ENCODE measurements at regions not wholly inside any gene's neighbourhood (a gene's known extent, or its start where the extent isn't known, plus 50 kb on each side); places are given as distances from the start of the nearest gene placed in this dataset.

DNA sequence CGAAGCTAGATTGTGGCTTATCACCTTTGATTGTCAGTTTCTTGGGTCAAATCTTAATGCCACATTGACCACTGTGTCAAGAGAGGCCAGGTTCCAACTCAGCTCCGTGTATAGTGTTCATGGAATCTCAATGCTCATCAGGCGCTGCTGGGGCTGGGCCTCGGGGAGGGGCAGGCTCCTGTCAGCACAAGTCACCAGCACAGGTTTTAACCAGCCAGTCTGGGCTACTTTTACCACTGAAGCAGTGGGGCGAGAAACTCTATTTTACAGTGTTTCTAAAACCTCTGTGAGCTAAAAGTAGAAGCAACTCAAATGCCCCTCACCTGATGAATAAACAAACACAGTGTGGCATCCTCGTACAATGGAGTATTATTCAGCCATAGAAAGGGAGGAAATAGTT is 118.7 kb upstream of the GJB6 start:
- DNase-seq, result no peak
- no peak for TF ChIP-seq POLR2AphosphoS5 (IDR thresholded peaks at IDR 0.05; ENCODE audit: low read depth, low read length)
- TF ChIP-seq SIN3A (IDR thresholded peaks at IDR 0.05; ENCODE audit: borderline replicate concordance, low read depth, low read length), result no peak
- TF ChIP-seq TEAD4 (IDR thresholded peaks at IDR 0.05; ENCODE audit: borderline replicate concordance, insufficient read depth), result no peak
- TF ChIP-seq ELF1 (IDR thresholded peaks at IDR 0.05), result no peak
- TF ChIP-seq RXRA (IDR thresholded peaks at IDR 0.05; ENCODE audit: borderline replicate concordance, low read depth), result no peak
- TF ChIP-seq, protein P1, sequence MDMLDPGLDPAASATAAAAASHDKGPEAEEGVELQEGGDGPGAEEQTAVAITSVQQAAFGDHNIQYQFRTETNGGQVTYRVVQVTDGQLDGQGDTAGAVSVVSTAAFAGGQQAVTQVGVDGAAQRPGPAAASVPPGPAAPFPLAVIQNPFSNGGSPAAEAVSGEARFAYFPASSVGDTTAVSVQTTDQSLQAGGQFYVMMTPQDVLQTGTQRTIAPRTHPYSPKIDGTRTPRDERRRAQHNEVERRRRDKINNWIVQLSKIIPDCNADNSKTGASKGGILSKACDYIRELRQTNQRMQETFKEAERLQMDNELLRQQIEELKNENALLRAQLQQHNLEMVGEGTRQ (IDR thresholded peaks at IDR 0.05; ENCODE audit: borderline replicate concordance, low read depth, low read length), result no peak
- TF ChIP-seq RAD21 (IDR thresholded peaks at IDR 0.05; ENCODE audit: low read length), result no peak
- no peak for TF ChIP-seq MXI1 (IDR thresholded peaks at IDR 0.05; ENCODE audit: low read depth, low read length)
- TF ChIP-seq EZH2phosphoT487 (IDR thresholded peaks at IDR 0.05; ENCODE audit: borderline replicate concordance, low read depth), result no peak
- TF ChIP-seq TAF1 (IDR thresholded peaks at IDR 0.05; ENCODE audit: borderline replicate concordance, low read depth, low read length), result no peak
- TF ChIP-seq, protein P2, sequence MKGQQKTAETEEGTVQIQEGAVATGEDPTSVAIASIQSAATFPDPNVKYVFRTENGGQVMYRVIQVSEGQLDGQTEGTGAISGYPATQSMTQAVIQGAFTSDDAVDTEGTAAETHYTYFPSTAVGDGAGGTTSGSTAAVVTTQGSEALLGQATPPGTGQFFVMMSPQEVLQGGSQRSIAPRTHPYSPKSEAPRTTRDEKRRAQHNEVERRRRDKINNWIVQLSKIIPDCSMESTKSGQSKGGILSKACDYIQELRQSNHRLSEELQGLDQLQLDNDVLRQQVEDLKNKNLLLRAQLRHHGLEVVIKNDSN (IDR thresholded peaks at IDR 0.05; ENCODE audit: borderline replicate concordance, low read depth), result no peak
- TF ChIP-seq CHD2 (IDR thresholded peaks at IDR 0.05; ENCODE audit: low read length, partially characterized antibody), result no peak
- TF ChIP-seq, protein P3, sequence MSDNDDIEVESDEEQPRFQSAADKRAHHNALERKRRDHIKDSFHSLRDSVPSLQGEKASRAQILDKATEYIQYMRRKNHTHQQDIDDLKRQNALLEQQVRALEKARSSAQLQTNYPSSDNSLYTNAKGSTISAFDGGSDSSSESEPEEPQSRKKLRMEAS (IDR thresholded peaks at IDR 0.05; ENCODE audit: low read depth), result no peak
- TF ChIP-seq FOXJ3 (CRISPR knock-in tag; IDR thresholded peaks at IDR 0.05), result no peak
- TF ChIP-seq, protein P4, sequence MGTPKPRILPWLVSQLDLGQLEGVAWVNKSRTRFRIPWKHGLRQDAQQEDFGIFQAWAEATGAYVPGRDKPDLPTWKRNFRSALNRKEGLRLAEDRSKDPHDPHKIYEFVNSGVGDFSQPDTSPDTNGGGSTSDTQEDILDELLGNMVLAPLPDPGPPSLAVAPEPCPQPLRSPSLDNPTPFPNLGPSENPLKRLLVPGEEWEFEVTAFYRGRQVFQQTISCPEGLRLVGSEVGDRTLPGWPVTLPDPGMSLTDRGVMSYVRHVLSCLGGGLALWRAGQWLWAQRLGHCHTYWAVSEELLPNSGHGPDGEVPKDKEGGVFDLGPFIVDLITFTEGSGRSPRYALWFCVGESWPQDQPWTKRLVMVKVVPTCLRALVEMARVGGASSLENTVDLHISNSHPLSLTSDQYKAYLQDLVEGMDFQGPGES (IDR thresholded peaks at IDR 0.05; ENCODE audit: low read depth, low read length), result no peak
- no peak for TF ChIP-seq FOSL2 (IDR thresholded peaks at IDR 0.05; ENCODE audit: borderline replicate concordance, low read depth)
- TF ChIP-seq NFIC (IDR thresholded peaks at IDR 0.05; ENCODE audit: borderline replicate concordance), result no peak
- no peak for TF ChIP-seq YY1 (IDR thresholded peaks at IDR 0.05; ENCODE audit: low read depth)
- Histone ChIP-seq H3K27ac (ENCODE audit: low read depth in 2 of 2, low read length in 1 of 2) (no peak overlapping the region), H3K9me3 (no peaks in the 10 kb centered on the region), H3F3A (replicated peaks; ENCODE audit: insufficient read depth) (peaks cover 3% of the 10 kb centered on the region), H3K4me3 (ENCODE audit: low read depth in 2 of 2, low read length in 1 of 2) (no peak overlapping the region), H3K4me1 (ENCODE audit: control insufficient read depth in 1 of 2, insufficient read depth in 2 of 2, low read depth in 1 of 2, low read length in 1 of 2) (no peaks in the 10 kb centered on the region), H4K20me1 (ENCODE audit: insufficient read depth) (no peaks in the 10 kb centered on the region), H3K27me3 (ENCODE audit: insufficient read depth) (no peaks in the 10 kb centered on the region), H3K79me2 (ENCODE audit: insufficient read depth) (no peaks in the 10 kb centered on the region), H3K9me2 (no peaks in the 10 kb centered on the region), H2AFZ (ENCODE audit: low read depth) (no peak overlapping the region), H3K36me3 (replicated peaks in 1 of 2; ENCODE audit: control insufficient read depth in 1 of 2, insufficient read depth in 2 of 2, low read length in 1 of 2) (no peaks in the 10 kb centered on the region), H3K4me2 (no peak overlapping the region), H3K9ac (no peak overlapping the region)
- POLR2A ChIA-PET, result no interaction called here
- 35% methylated on average over 6 of the region's 6 CpGs for WGBS (ENCODE audit: low lambda C conversion rate)
- CTCF ChIA-PET, result no interaction called here
